ENCODE measurements at regions not wholly inside any gene's neighbourhood (a gene's known extent, or its start where the extent isn't known, plus 50 kb on each side); places are given as distances from the start of the nearest gene placed in this dataset.

- Histone ChIP-seq H3K4me2 (no peak overlapping the region), H3K4me3 (IDR thresholded peaks at IDR 0.05; ENCODE audit: insufficient read depth, low read depth, low read length) (no peak overlapping the region), H3K79me2 (ENCODE audit: insufficient read depth, low read depth) (no peaks in the 10 kb centered on the region), H3K27ac (no peak overlapping the region), H3K27me3 (ENCODE audit: insufficient read depth, low read depth) (no peaks in the 10 kb centered on the region), H2AFZ (ENCODE audit: low read depth) (no peak overlapping the region), H4K20me1 (ENCODE audit: insufficient read depth) (no peaks in the 10 kb centered on the region), H3K4me1 (ENCODE audit: low read depth, poor library complexity, severe bottlenecking) (no peaks in the 10 kb centered on the region), H3K36me3 (ENCODE audit: insufficient read depth) (no peaks in the 10 kb centered on the region), H3K9ac (no peak overlapping the region)
- TF ChIP-seq, protein P1, sequence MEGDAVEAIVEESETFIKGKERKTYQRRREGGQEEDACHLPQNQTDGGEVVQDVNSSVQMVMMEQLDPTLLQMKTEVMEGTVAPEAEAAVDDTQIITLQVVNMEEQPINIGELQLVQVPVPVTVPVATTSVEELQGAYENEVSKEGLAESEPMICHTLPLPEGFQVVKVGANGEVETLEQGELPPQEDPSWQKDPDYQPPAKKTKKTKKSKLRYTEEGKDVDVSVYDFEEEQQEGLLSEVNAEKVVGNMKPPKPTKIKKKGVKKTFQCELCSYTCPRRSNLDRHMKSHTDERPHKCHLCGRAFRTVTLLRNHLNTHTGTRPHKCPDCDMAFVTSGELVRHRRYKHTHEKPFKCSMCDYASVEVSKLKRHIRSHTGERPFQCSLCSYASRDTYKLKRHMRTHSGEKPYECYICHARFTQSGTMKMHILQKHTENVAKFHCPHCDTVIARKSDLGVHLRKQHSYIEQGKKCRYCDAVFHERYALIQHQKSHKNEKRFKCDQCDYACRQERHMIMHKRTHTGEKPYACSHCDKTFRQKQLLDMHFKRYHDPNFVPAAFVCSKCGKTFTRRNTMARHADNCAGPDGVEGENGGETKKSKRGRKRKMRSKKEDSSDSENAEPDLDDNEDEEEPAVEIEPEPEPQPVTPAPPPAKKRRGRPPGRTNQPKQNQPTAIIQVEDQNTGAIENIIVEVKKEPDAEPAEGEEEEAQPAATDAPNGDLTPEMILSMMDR (conservative IDR thresholded peaks at IDR 0.05; ENCODE audit: low read depth, low read length), result no peak
Measured at GRCh38 chr18:41818381-41819355, 136.4 kb upstream of the PIK3C3 start.

DNA sequence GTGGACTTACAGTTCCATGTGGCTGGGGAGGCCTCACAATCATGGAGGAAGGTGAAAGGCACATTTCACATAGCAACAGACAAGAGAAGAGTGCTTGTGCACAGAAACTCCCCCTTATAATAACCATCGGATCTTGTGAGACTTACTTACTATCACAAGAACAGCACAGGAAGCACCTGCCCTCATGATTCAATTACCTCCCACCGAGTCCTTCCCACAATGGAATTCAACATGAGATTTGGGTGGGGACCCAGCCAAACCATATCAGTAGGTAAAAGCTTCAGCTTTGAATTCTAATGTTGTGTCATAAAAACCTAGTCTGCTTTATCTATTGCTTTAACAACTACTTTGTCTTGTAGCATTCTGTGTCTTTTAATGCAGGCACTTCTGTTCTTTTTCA is 140.4 kb upstream of the PIK3C3 start:
- no peaks in the 10 kb centered on the region for H3K27me3 ChIP-seq (ENCODE audit: insufficient read depth, low read depth)
- no peaks in the 10 kb centered on the region for H3K4me1 ChIP-seq (ENCODE audit: low read depth, poor library complexity, severe bottlenecking)
- no peak overlapping the region for H3K4me2 ChIP-seq
- H3K79me2 ChIP-seq (ENCODE audit: insufficient read depth, low read depth), result no peaks in the 10 kb centered on the region
- TF ChIP-seq, protein P1 (conservative IDR thresholded peaks at IDR 0.05; ENCODE audit: low read depth, low read length), result no peak
- H3K4me3 ChIP-seq (IDR thresholded peaks at IDR 0.05; ENCODE audit: insufficient read depth, low read depth, low read length), result no peak overlapping the region
- H4K20me1 ChIP-seq (ENCODE audit: insufficient read depth), result no peaks in the 10 kb centered on the region
- no peaks in the 10 kb centered on the region for H3K36me3 ChIP-seq (ENCODE audit: insufficient read depth)
- no peak overlapping the region for H2AFZ ChIP-seq (ENCODE audit: low read depth)
- no peak overlapping the region for H3K27ac ChIP-seq
- no peak overlapping the region for H3K9ac ChIP-seq

DNA sequence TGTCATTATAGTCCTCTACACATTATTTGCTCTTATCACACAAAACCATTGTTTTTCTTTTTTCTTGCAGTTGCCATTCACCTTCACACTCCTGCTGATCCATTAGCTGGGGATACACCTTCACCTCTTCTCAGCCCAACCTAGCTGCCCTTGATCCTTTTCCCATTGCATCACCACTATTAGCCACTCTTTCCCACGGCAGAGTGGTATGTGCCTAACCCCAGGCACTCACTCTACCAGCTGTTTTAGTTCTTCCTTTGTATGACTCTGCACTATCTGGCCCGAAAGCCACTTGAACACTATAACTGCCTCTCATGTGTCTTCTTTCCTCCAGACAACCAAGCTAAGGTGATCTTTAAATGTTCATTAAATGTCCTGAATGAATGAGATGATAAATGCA is 145.4 kb upstream of the PIK3C3 start:
- TF ChIP-seq, protein P1 (conservative IDR thresholded peaks at IDR 0.05; ENCODE audit: low read depth, low read length), result no peak
- Histone ChIP-seq H3K79me2 (ENCODE audit: insufficient read depth, low read depth) (no peaks in the 10 kb centered on the region), H3K27ac (no peak overlapping the region), H3K36me3 (ENCODE audit: insufficient read depth) (no peaks in the 10 kb centered on the region), H3K4me1 (ENCODE audit: low read depth, poor library complexity, severe bottlenecking) (no peaks in the 10 kb centered on the region), H3K4me3 (IDR thresholded peaks at IDR 0.05; ENCODE audit: insufficient read depth, low read depth, low read length) (no peak overlapping the region), H3K27me3 (ENCODE audit: insufficient read depth, low read depth) (no peaks in the 10 kb centered on the region), H3K4me2 (no peak overlapping the region), H4K20me1 (ENCODE audit: insufficient read depth) (no peaks in the 10 kb centered on the region), H3K9ac (no peak overlapping the region), H2AFZ (ENCODE audit: low read depth) (no peak overlapping the region)

DNA sequence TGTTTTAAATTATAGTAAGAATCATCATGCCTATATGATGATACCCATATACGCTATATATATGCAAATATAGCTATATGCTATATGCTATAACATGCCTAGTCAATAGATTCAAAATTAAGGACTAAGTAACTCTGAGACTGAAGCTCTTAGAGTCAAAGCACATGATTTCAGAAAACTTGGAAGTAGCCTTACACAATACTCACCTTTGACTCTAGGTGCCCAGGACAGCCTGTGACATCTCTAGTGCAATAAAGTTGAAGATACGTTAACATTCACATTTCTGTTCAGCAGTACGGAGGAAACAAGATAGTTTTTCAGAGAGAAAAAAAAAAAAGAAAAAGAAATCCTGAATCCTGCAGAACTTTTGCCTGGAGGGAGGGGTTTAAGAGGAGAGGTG is 149.7 kb upstream of the PIK3C3 start:
- H4K20me1 ChIP-seq (ENCODE audit: insufficient read depth), result no peaks in the 10 kb centered on the region
- no peak overlapping the region for H3K4me2 ChIP-seq
- H3K36me3 ChIP-seq (ENCODE audit: insufficient read depth), result no peaks in the 10 kb centered on the region
- no peak overlapping the region for H3K27ac ChIP-seq
- no peaks in the 10 kb centered on the region for H3K79me2 ChIP-seq (ENCODE audit: insufficient read depth, low read depth)
- no peaks in the 10 kb centered on the region for H3K4me1 ChIP-seq (ENCODE audit: low read depth, poor library complexity, severe bottlenecking)
- TF ChIP-seq, protein P1 (conservative IDR thresholded peaks at IDR 0.05; ENCODE audit: low read depth, low read length), result no peak
- H3K27me3 ChIP-seq (ENCODE audit: insufficient read depth, low read depth), result no peaks in the 10 kb centered on the region
- H3K9ac ChIP-seq, result no peak overlapping the region
- no peak overlapping the region for H2AFZ ChIP-seq (ENCODE audit: low read depth)
- no peak overlapping the region for H3K4me3 ChIP-seq (IDR thresholded peaks at IDR 0.05; ENCODE audit: insufficient read depth, low read depth, low read length)
